Fibroblast of lung (primary cell): ENCODE measurements at regions not wholly inside any gene's neighbourhood (a gene's known extent, or its start where the extent isn't known, plus 50 kb on each side); places are given as distances from the start of the nearest gene placed in this dataset.

Source experiments
- DNase-seq, 2 donors: peaks; one replicate each; pipeline versions ENCODE4 v3.0.0 to v3.0.0-alpha.2; 2010; ENCODE audit warnings: low read depth in 2 of 2
- H2AFZ ChIP-seq: 2 replicates; pipeline ENCODE4 v1.5.1; 2012; ENCODE audit warnings: low read length, control low read depth, inconsistent platforms
- H3K27ac ChIP-seq: 2 replicates; pipeline ENCODE4 v1.5.1; 2011; ENCODE audit warnings: low read length, control low read depth; ENCODE audit not compliant: insufficient read depth
- H3K27me3 ChIP-seq: 2 replicates; pipeline ENCODE4 v1.5.1; 2011; ENCODE audit warnings: mild to moderate bottlenecking, low read length; ENCODE audit not compliant: control insufficient read depth, insufficient read depth
- H3K36me3 ChIP-seq: 2 replicates; pipeline ENCODE4 v1.5.1; 2011; ENCODE audit warnings: low read length; ENCODE audit not compliant: control insufficient read depth, insufficient read depth
- H3K4me1 ChIP-seq: 2 replicates; pipeline ENCODE4 v1.5.1; 2011; ENCODE audit warnings: low read length; ENCODE audit not compliant: control insufficient read depth, insufficient read depth; ENCODE audit errors: extremely low read depth
- H3K4me2 ChIP-seq: 2 replicates; pipeline ENCODE4 v1.5.1; 2011; ENCODE audit warnings: low read length, control low read depth; ENCODE audit not compliant: insufficient read depth; ENCODE audit errors: extremely low read depth
- H3K4me3 ChIP-seq, 4 experiments: fragments of 200-600 bp in 1 of 4; sonication (generic) in 1 of 4; replicated peaks in 1 of 4; 2 replicates each; pipeline ENCODE4 v1.5.1; 2011 to 2016; ENCODE audit warnings: low read length in 4 of 4, low read depth in 3 of 4, mild to moderate bottlenecking in 3 of 4, control low read depth in 2 of 4, inconsistent platforms in 1 of 4, mixed read lengths in 1 of 4; ENCODE audit not compliant: insufficient read depth in 1 of 4; ENCODE audit errors: control extremely low read depth in 1 of 4
- H3K79me2 ChIP-seq: 2 replicates; pipeline ENCODE4 v1.5.1; 2012; ENCODE audit warnings: mild to moderate bottlenecking, low read length, inconsistent platforms; ENCODE audit not compliant: control insufficient read depth, insufficient read depth
- H3K9ac ChIP-seq: 2 replicates; pipeline ENCODE4 v1.5.1; 2011; ENCODE audit warnings: mild to moderate bottlenecking, low read length, control low read depth; ENCODE audit not compliant: insufficient read depth
- H3K9me3 ChIP-seq: 2 replicates; pipeline ENCODE4 v1.5.1; 2012; ENCODE audit warnings: low read depth, low read length; ENCODE audit not compliant: control insufficient read depth, insufficient read depth
- H4K20me1 ChIP-seq: 2 replicates; pipeline ENCODE4 v1.5.1; 2011; ENCODE audit warnings: low read length; ENCODE audit not compliant: control insufficient read depth, insufficient read depth; ENCODE audit errors: extremely low read depth
- CTCF ChIP-seq, 2 donors: IDR thresholded peaks in 1 of 2; conservative IDR thresholded peaks in 1 of 2; 1 replicate in 1 of 2; 2 replicates in 1 of 2; pipeline ENCODE4 v1.5.1; 2011 to 2012; ENCODE audit warnings: low read length in 2 of 2, control low read depth in 1 of 2, inconsistent platforms in 1 of 2, low read depth in 1 of 2, mild to moderate bottlenecking in 1 of 2
- EZH2 ChIP-seq: IDR thresholded peaks from 2 replicates; pipeline ENCODE4 v1.5.1; 2012; ENCODE audit warnings: low read length, control low read depth, mild to moderate bottlenecking; ENCODE audit errors: missing control alignments

- Histone ChIP-seq H3K4me2 (no peak overlapping the region), H3K27me3 (no peaks in the 10 kb centered on the region), H3K9me3 (no peaks in the 10 kb centered on the region), H3K79me2 (no peaks in the 10 kb centered on the region), H3K4me1 (no peaks in the 10 kb centered on the region), H4K20me1 (no peaks in the 10 kb centered on the region), H2AFZ (no peak overlapping the region), H3K4me3 (no peak overlapping the region), H3K27ac (no peak overlapping the region), H3K9ac (no peak overlapping the region), H3K36me3 (no peaks in the 10 kb centered on the region)
- DNase-seq: no peak
- TF ChIP-seq CTCF (conservative IDR thresholded peaks at IDR 0.05 in 1 of 2, IDR thresholded peaks at IDR 0.05 in 1 of 2; ENCODE audit: low read depth in 1 of 2, low read length in 2 of 2): no peak
Observed at GRCh38 chrX:13125188-13125587, 80.8 kb upstream of the FAM9C start.

GRCh38 chrX:13123857-13124345 lies 79.5 kb upstream of the FAM9C start:
- Histone ChIP-seq H4K20me1 (no peaks in the 10 kb centered on the region), H3K4me1 (no peaks in the 10 kb centered on the region), H3K36me3 (no peaks in the 10 kb centered on the region), H3K27me3 (no peaks in the 10 kb centered on the region), H3K27ac (peak overlapping the region; percentile 55), H3K9ac (no peak overlapping the region), H3K4me3 (no peak overlapping the region), H2AFZ (no peak overlapping the region), H3K9me3 (no peaks in the 10 kb centered on the region), H3K4me2 (no peak overlapping the region), H3K79me2 (no peaks in the 10 kb centered on the region)
- no peak for TF ChIP-seq EZH2
- no peak for TF ChIP-seq CTCF (conservative IDR thresholded peaks at IDR 0.05 in 1 of 2, IDR thresholded peaks at IDR 0.05 in 1 of 2; ENCODE audit: low read depth in 1 of 2, low read length in 2 of 2)
- peak; percentile 81 to 87 for DNase-seq

- no peaks in the 10 kb centered on the region for H3K9me3 ChIP-seq
- no peaks in the 10 kb centered on the region for H3K27me3 ChIP-seq
- H3K4me1 ChIP-seq: no peaks in the 10 kb centered on the region
- no peak for TF ChIP-seq EZH2
- TF ChIP-seq CTCF (conservative IDR thresholded peaks at IDR 0.05 in 1 of 2, IDR thresholded peaks at IDR 0.05 in 1 of 2; ENCODE audit: low read depth in 1 of 2, low read length in 2 of 2): no peak
- H3K79me2 ChIP-seq: no peaks in the 10 kb centered on the region
- no peaks in the 10 kb centered on the region for H4K20me1 ChIP-seq
- H3K9ac ChIP-seq: no peak overlapping the region
- H3K4me3 ChIP-seq: no peak overlapping the region
- peak overlapping the region; percentile 55 for H3K27ac ChIP-seq
- no peaks in the 10 kb centered on the region for H3K36me3 ChIP-seq
- no peak for DNase-seq
- H3K4me2 ChIP-seq: no peak overlapping the region
- H2AFZ ChIP-seq: no peak overlapping the region
Observed at GRCh38 chrX:13123247-13123856, 78.9 kb upstream of the FAM9C start.
